GM20000 (cell line): ENCODE measurements at regions not wholly inside any gene's neighbourhood (a gene's known extent, or its start where the extent isn't known, plus 50 kb on each side); places are given as distances from the start of the nearest gene placed in this dataset.

Source experiments
- DNase-seq: peaks from one replicate; pipeline ENCODE4 v3.0.0; 2012; ENCODE audit warnings: low spot score
- CTCF ChIP-seq: IDR thresholded peaks from 2 replicates; pipeline ENCODE4 v1.5.1; 2012; ENCODE audit warnings: mild to moderate bottlenecking, control low read depth; ENCODE audit errors: extremely low read depth, missing control alignments

GRCh38 chr20:47859278-47859677 is 74.0 kb upstream of the SULF2 start:
- no peak for DNase-seq
- TF ChIP-seq CTCF, result no peak

- no peak for TF ChIP-seq CTCF
- DNase-seq, result peak; percentile 58
Measured at GRCh38 chr20:47857569-47858464, 72.5 kb upstream of the SULF2 start.

- peak; percentile 64 for DNase-seq
- TF ChIP-seq CTCF, result no peak
Measured at GRCh38 chr20:47857187-47857568, 71.9 kb upstream of the SULF2 start.

GRCh38 chr20:47855799-47856198 is 70.5 kb upstream of the SULF2 start:
- TF ChIP-seq CTCF, result no peak
- DNase-seq, result no peak

GRCh38 chr20:47854687-47855212 is 69.5 kb upstream of the SULF2 start:
- DNase-seq, result peak; percentile 56
- TF ChIP-seq CTCF, result peak; percentile 52

- no peak for DNase-seq
- no peak for TF ChIP-seq CTCF
Measured at GRCh38 chr20:47851774-47852173, 66.5 kb upstream of the SULF2 start.

- no peak for DNase-seq
- no peak for TF ChIP-seq CTCF
Measured at GRCh38 chr20:47850146-47850545, 64.9 kb upstream of the SULF2 start.
